ENCODE measurements at regions not wholly inside any gene's neighbourhood (a gene's known extent, or its start where the extent isn't known, plus 50 kb on each side); places are given as distances from the start of the nearest gene placed in this dataset.

DNA sequence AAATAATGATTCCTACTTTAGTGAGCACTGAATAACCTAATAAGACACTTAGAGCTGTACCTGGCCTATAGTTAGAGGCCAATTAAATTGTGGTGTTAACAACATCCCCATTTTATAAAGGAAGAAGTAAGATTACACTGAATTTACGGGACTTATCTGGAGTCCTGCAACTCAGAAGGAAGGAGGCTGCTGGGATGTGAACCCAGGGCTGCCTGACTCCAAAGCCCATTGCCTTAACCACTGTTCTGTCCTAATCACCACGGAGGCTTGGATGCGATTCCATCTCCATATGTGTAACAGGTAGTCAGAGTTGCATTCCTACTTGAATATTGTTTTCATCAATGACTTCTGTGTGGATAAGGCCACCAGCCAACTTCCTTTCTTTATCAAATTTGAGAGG, 168.9 kb downstream of the SOCS6 start:
- DNase-seq (ENCODE audit: low spot score) = no peak

DNA sequence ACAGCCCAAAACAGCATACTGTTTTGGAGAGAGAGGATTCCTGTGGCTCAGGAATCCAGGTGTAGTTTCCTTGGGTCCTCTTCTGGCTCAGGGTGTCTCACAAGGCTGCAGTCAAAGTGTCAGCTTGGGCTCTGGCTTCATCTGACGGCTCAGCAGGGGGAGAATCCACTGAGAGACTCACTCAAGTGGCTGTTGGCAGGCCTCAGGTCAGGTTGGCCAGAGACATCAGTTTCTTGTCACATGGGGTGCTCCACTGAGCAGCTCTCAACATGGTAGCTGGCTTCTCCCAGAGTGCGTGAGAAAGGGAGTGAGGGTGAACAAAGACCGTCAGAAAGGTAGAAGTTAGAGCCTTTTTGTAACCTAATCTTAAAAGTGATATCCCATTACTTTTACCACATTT, 168.4 kb downstream of the SOCS6 start:
- DNase-seq (ENCODE audit: low spot score) = no peak

GRCh38 chr18:70456376-70456775, 167.5 kb downstream of the SOCS6 start:
- no peak for DNase-seq (ENCODE audit: low spot score)

GRCh38 chr18:70455731-70456130, 166.9 kb downstream of the SOCS6 start:
- no peak for DNase-seq (ENCODE audit: low spot score)

GRCh38 chr18:70454704-70455322, 166.0 kb downstream of the SOCS6 start:
- peak; percentile 52 for DNase-seq (ENCODE audit: low spot score)

- DNase-seq (ENCODE audit: low spot score) = no peak
These were observed 164.4 kb downstream of the SOCS6 start for GRCh38 chr18:70453058-70453775.

DNA sequence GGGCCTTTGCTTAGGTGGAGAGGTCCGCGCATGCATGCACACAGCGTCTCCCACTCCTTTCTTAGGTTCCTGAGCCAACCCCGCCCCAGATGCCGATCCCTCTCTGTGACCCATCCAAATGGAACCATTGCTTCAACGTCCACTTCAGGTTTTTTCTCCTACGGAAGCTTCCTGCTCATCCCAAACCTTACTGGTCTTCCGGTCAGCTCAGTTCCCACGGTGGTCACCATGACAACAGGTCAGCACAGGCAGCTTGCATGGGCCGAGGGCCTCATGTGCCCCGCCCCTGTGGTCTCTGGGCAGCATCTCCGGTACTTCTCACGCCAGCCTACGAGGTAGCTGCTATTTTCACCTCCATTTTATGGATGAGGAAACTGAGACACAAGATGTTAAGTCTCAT, 163.7 kb downstream of the SOCS6 start:
- no peak for DNase-seq (ENCODE audit: low spot score)

- DNase-seq (ENCODE audit: low spot score) = no peak
These were observed 161.8 kb downstream of the SOCS6 start for GRCh38 chr18:70450426-70451253.

DNA sequence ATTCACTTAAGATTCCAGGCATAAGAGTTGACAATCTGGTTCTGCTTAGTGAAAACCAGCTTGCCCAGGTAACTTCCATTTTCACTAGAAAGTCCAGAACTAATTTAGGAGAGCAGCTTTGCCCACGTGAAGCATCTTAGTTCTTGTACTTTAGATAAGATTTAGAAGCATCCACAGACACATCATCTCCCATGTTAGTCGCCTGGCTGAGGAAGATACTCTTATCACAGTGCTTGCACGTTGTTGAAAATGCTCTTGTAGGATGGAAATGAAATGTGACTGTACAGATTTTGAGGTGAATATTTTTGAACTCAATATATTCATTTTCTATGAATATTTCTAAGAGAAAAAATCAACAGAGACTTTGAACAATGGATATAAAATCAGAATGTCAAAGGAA, 159.7 kb downstream of the SOCS6 start:
- no peak for DNase-seq (ENCODE audit: low spot score)

- no peak for DNase-seq (ENCODE audit: low spot score)
These were observed 157.2 kb downstream of the SOCS6 start for GRCh38 chr18:70446063-70446462.

DNA sequence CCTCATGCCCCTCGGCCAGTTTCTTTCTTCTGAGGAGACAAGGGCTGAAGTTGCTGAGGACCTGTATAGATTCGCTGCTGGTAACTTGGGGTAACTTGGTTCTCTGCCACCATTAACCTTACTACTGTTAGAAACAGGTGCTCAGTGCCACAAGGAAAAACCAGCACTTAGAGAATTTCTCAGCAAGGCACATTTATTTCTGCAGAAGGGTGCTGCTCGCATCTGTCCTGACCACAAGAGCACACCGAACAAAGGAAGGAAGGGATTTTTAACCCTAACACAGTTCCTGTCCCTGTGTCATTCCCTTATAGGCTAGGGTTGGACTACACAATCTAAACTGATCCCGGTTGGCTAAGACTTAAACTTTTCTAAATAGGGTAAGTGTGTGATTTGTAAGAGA, 154.1 kb downstream of the SOCS6 start:
- DNase-seq (ENCODE audit: low spot score) = no peak

- DNase-seq (ENCODE audit: low spot score) = no peak
These were observed 144.1 kb downstream of the SOCS6 start for GRCh38 chr18:70432804-70433400.

DNA sequence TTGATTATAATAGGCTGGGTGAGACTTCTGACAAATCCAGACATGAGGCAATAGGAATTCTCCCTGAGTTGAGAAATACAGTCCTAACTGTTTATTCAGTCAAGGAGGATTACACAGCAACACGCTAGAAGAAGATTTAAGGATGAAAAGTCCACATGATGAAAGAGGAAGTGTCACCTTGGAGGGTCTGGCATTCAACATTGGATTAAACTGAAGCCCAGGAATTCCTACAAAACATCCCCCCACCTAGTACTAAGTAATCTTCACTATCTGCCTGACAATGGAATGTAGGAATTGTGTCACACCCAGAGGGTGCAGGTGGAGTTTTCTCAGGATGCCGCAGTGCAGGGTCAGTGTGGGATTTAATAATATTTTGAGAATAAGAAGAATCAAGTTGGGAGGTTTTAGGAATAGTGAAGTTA, 142.4 kb downstream of the SOCS6 start:
- DNase-seq (ENCODE audit: low spot score) = no peak

- no peak for DNase-seq (ENCODE audit: low spot score)
These were observed 141.8 kb downstream of the SOCS6 start for GRCh38 chr18:70430501-70431173.

DNA sequence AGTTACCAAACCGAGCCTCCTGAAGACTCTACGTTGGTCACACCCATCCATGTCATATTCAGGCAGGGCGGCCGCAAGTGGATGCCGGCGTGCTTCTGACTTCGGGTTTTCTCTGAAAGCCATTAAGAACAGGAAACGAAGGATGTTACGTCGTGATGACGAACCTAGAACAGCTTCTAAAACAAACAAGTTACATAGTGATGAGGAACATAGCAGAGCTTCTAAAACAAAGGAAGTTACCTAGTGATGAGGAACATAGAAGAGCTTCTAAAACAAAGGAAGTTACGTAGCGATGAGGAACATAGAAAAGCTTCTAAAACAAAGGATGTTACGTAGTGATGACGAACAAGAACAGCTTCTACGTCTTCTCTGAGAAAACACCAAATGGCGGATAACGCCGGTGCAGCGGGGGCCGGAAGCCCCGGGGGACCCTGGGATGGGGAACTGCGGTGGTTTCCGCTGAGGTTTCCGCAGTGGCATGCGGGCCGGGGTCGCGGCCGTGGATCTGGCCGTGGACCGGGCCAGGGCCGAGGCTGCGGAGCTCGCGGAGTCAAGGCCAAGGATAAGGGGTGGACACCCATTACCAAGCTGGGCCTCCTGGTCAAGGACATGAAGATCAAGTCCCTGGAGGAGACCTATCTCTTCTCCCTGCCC, 141.1 kb downstream of the SOCS6 start:
- no peak for DNase-seq (ENCODE audit: low spot score)

DNA sequence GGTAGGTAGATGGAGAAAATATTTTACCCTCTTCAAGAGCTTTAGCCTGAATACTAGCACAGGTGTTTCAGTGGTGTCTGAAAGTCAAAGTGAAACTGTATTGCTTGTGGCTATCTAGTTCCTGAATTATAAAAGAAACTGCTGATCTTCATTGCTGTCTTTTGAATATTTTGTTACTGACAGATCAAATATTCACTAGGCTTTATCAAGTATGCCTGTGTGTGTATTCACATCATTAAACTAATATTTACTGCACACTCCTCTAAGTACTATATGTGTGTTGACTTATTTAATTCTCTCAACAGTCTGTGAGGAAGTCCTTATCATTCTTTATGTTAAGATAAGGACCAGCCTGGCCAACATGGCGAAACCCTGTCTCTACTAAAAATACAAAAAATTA, 139.6 kb downstream of the SOCS6 start:
- no peak for DNase-seq (ENCODE audit: low spot score)

DNA sequence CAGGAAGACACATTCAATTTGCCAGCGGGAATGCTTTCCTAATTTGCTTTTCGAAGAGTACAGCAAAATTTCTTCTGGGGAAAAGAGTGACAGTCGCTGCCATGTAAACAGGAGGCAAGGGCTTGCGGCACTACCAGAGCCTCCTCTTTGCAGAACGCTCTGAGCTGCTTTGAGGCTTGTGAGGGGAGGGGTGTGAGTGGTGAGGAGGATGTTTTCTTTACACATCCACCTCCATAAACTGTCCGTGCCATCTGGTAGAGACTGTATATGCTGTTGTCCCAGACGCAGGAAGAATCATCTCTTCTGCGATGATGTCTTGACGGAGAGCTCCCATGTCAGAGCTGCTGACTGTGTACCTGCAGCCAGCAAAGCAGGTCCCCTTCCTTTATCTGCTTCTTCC, 138.0 kb downstream of the SOCS6 start:
- DNase-seq (ENCODE audit: low spot score) = no peak

DNA sequence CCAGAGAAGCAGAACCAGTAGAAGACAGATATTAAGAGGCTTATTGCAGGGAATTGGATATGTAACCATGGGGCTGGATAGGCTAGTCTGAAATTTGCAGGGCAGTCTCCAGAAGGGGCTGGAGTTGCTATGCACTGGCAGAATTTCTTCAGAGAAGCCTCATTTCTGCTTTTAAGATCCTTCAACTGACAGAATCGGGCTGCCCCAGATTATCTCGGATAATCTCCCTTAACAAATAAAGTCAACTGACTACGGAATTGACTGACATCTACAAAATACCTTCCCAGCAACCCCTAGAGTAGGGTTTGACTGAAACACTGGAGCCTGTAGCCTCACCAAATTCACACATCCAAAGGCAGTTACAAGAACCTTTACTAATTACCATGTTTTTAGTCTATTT, 136.4 kb downstream of the SOCS6 start:
- DNase-seq (ENCODE audit: low spot score) = no peak

DNA sequence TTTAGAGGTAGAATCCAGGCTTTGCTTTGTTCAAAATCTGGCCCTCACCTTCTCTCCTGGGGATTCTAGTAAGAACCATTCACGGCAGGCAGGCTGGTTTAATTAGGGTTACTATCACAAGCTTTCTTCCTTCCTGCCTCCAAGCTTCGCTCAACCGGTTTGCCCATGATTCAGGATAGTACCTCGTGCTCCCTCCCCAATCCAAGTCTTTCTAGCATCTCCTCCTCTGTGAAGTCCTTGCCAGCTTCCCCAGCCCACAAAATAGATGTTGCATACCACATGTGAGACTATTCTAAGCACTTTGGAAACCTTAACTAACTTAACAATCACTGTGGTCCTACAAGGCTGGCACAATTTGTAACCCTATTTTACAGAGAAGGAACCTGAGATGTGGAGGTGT, 135.1 kb downstream of the SOCS6 start:
- peak; percentile 23 for DNase-seq (ENCODE audit: low spot score)

GRCh38 chr18:70423120-70423519, 134.3 kb downstream of the SOCS6 start:
- DNase-seq (ENCODE audit: low spot score) = no peak

GRCh38 chr18:70422391-70422965, 133.6 kb downstream of the SOCS6 start:
- DNase-seq (ENCODE audit: low spot score) = no peak

Measured in iPS-NIHi11 (cell line).